DOHH2 (cell line): ENCODE measurements at regions not wholly inside any gene's neighbourhood (a gene's known extent, or its start where the extent isn't known, plus 50 kb on each side); places are given as distances from the start of the nearest gene placed in this dataset.

Source experiments
- H3F3A ChIP-seq: fragments of 200-600 bp; sonication (generic), shearing (Covaris generic); 2 replicates; pipeline ENCODE4 v1.6.0; 2016; ENCODE audit warnings: antibody characterized with exemption, mild to moderate bottlenecking; ENCODE audit not compliant: control insufficient read depth, insufficient read depth
- H3K27ac ChIP-seq: fragments of 200-600 bp; sonication (generic); 2 replicates; pipeline ENCODE4 v1.5.1; 2014; ENCODE audit warnings: low read depth, mild to moderate bottlenecking, low read length, moderate library complexity
- H3K27me3 ChIP-seq: fragments of 200-600 bp; sonication (generic); 2 replicates; pipeline ENCODE4 v1.6.1; 2014; ENCODE audit warnings: mild to moderate bottlenecking, low read length, mixed read lengths; ENCODE audit not compliant: control insufficient read depth
- H3K36me3 ChIP-seq: fragments of 200-600 bp; sonication (generic); 2 replicates; pipeline ENCODE4 v1.6.1; 2014; ENCODE audit warnings: mild to moderate bottlenecking, low read length, moderate library complexity, mixed read lengths; ENCODE audit not compliant: control insufficient read depth
- H3K4me1 ChIP-seq: fragments of 200-600 bp; sonication (generic); 2 replicates; pipeline ENCODE4 v1.6.1; 2014; ENCODE audit warnings: mild to moderate bottlenecking, low read length, mixed read lengths; ENCODE audit not compliant: control insufficient read depth
- H3K4me2 ChIP-seq: fragments of 200-600 bp; sonication (generic); 2 replicates; pipeline ENCODE4 v1.6.0; 2014; ENCODE audit warnings: mild to moderate bottlenecking, low read length, moderate library complexity
- H3K4me3 ChIP-seq: fragments of 200-600 bp; sonication (generic); 2 replicates; pipeline ENCODE4 v1.5.1; 2014; ENCODE audit warnings: mild to moderate bottlenecking, low read length, mixed read lengths
- H3K79me2 ChIP-seq: fragments of 200-600 bp; sonication (generic); 2 replicates; pipeline ENCODE4 v1.6.1; 2014; ENCODE audit warnings: mild to moderate bottlenecking, low read length, mixed read lengths; ENCODE audit not compliant: control insufficient read depth
- H3K9me2 ChIP-seq: fragments of 200-600 bp; sonication (generic); replicated peaks from 2 replicates; pipeline ENCODE4 v1.6.1; 2014; ENCODE audit warnings: mild to moderate bottlenecking, low read length, mixed read lengths; ENCODE audit not compliant: control insufficient read depth
- H3K9me3 ChIP-seq: fragments of 200-600 bp; sonication (generic); 2 replicates; pipeline ENCODE4 v1.6.1; 2014; ENCODE audit warnings: antibody characterized with exemption, low read length, mixed read lengths; ENCODE audit not compliant: control insufficient read depth, insufficient read depth
- H4K20me1 ChIP-seq: fragments of 200-600 bp; sonication (generic); 2 replicates; pipeline ENCODE4 v1.6.0; 2014; ENCODE audit warnings: low read depth, mild to moderate bottlenecking, antibody characterized with exemption, low read length, moderate library complexity; ENCODE audit not compliant: control insufficient read depth, insufficient read depth
- EZH2phosphoT487 ChIP-seq: fragments of 200-600 bp; sonication (generic); IDR thresholded peaks from 2 replicates; pipeline ENCODE4 v1.6.1; 2017; ENCODE audit warnings: borderline replicate concordance, mild to moderate bottlenecking, antibody characterized with exemption, low read length, moderate library complexity, mixed read lengths
- TF ChIP-seq, protein P1 (sequence below): fragments of 200-600 bp; sonication (generic); IDR thresholded peaks from one replicate; pipeline ENCODE4 v1.5.1; 2014; ENCODE audit warnings: antibody characterized with exemption, mild to moderate bottlenecking, low read depth, low read length; ENCODE audit not compliant: poor library complexity, severe bottlenecking

DNA sequence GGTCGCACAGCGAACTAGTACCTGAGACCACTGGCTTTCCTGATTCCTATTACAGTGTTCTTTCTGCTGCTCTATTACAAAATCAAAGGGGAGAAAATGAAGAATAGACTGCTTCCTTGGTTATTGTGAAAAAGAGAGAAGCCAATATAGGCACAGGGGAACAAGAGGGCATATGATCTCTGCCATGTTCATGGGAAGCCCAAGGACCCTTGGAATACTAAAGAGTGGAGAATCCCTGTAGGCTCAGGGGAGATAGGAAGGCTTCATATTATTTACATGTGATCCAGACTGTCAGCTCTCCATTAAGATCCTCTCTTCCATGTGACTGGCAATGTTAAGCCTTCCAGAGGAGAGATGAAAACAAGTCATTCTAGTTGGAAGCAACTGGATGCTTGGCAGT, 135.7 kb upstream of the MYCN start:
- Histone ChIP-seq H3K9me3 (no peaks in the 10 kb centered on the region), H3K4me1 (no peaks in the 10 kb centered on the region), H3K27me3 (no peaks in the 10 kb centered on the region), H3F3A (no peaks in the 10 kb centered on the region), H3K4me2 (no peak overlapping the region), H3K4me3 (no peak overlapping the region), H3K27ac (no peak overlapping the region), H4K20me1 (no peaks in the 10 kb centered on the region), H3K79me2 (no peaks in the 10 kb centered on the region), H3K9me2 (no peaks in the 10 kb centered on the region), H3K36me3 (no peaks in the 10 kb centered on the region)
- TF ChIP-seq EZH2phosphoT487, result no peak
- TF ChIP-seq, protein P1, sequence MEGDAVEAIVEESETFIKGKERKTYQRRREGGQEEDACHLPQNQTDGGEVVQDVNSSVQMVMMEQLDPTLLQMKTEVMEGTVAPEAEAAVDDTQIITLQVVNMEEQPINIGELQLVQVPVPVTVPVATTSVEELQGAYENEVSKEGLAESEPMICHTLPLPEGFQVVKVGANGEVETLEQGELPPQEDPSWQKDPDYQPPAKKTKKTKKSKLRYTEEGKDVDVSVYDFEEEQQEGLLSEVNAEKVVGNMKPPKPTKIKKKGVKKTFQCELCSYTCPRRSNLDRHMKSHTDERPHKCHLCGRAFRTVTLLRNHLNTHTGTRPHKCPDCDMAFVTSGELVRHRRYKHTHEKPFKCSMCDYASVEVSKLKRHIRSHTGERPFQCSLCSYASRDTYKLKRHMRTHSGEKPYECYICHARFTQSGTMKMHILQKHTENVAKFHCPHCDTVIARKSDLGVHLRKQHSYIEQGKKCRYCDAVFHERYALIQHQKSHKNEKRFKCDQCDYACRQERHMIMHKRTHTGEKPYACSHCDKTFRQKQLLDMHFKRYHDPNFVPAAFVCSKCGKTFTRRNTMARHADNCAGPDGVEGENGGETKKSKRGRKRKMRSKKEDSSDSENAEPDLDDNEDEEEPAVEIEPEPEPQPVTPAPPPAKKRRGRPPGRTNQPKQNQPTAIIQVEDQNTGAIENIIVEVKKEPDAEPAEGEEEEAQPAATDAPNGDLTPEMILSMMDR, result no peak

DNA sequence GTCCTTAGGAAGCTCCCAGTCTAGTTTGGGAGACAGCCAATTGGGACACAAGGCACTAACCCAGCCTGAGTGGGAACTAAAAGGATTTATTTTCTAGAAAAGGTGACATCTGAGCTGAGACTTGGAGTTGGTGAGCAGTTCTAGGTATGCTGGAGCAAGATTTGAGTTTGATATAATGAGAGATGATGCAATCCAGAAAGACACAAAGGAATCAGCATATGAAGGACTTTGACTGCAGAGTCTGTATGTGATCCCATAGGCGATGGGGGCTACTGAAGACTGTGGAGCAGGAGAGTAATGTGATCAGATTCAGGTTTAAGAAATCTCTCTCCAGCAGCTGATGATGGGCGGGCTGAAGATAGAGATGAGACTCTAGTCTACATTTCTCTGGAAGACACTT, 135.1 kb upstream of the MYCN start:
- Histone ChIP-seq H3K27me3 (no peaks in the 10 kb centered on the region), H3K27ac (no peak overlapping the region), H3K9me3 (no peaks in the 10 kb centered on the region), H3K36me3 (no peaks in the 10 kb centered on the region), H3K79me2 (no peaks in the 10 kb centered on the region), H3F3A (no peaks in the 10 kb centered on the region), H3K9me2 (no peaks in the 10 kb centered on the region), H3K4me3 (no peak overlapping the region), H4K20me1 (no peaks in the 10 kb centered on the region), H3K4me1 (no peaks in the 10 kb centered on the region), H3K4me2 (no peak overlapping the region)
- TF ChIP-seq EZH2phosphoT487, result no peak
- TF ChIP-seq, protein P1, result no peak

DNA sequence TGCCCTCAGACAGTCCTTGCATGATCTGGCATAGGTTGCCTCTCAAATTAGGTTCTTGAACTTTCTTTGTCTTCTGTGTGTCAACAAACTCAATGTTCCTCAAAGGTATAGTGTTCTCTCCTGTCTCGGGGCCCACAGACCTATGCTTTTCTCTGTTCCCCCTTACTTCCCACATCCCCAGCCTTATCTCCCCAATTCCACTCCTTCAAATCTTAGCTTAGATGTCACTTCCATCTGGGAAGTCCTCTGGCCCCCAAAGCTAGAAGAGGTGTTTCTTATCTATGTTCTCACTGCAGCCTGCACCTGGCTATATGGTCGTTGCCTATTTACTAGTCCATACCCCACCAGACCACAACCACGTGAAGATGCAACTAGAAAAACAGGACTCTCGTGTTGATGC, 134.6 kb upstream of the MYCN start:
- Histone ChIP-seq H3K4me2 (no peak overlapping the region), H3K79me2 (no peaks in the 10 kb centered on the region), H3K27ac (no peak overlapping the region), H3K9me3 (no peaks in the 10 kb centered on the region), H3K4me1 (no peaks in the 10 kb centered on the region), H3K36me3 (no peaks in the 10 kb centered on the region), H3K27me3 (no peaks in the 10 kb centered on the region), H3F3A (no peaks in the 10 kb centered on the region), H3K9me2 (no peaks in the 10 kb centered on the region), H4K20me1 (no peaks in the 10 kb centered on the region), H3K4me3 (no peak overlapping the region)
- TF ChIP-seq EZH2phosphoT487, result no peak
- TF ChIP-seq, protein P1, result no peak
